ENCODE measurements at regions not wholly inside any gene's neighbourhood (a gene's known extent, or its start where the extent isn't known, plus 50 kb on each side); places are given as distances from the start of the nearest gene placed in this dataset.
"Not testable (repeated sequence)": the region's sequence is repeated elsewhere in the genome, so short reads cannot be mapped to it uniquely, and the experiment has no call there.

- FAIRE-seq, result no peak
Observed at GRCh38 chr12:59079002-59079401, 158.7 kb upstream of the LRIG3 start.

- FAIRE-seq, result no peak
Observed at GRCh38 chr12:59077575-59078426, 157.5 kb upstream of the LRIG3 start.

GRCh38 chr12:59077153-59077552 lies 156.8 kb upstream of the LRIG3 start:
- FAIRE-seq, result peak; percentile 53

- no peak for FAIRE-seq
Observed at GRCh38 chr12:59076622-59077021, 156.3 kb upstream of the LRIG3 start.

GRCh38 chr12:59075968-59076490 lies 155.7 kb upstream of the LRIG3 start:
- no peak for FAIRE-seq

GRCh38 chr12:59075141-59075540 lies 154.8 kb upstream of the LRIG3 start:
- FAIRE-seq, result no peak

- FAIRE-seq, result no peak
Observed at GRCh38 chr12:59070322-59070933, 150.1 kb upstream of the LRIG3 start.

GRCh38 chr12:59069516-59069915 lies 149.2 kb upstream of the LRIG3 start:
- no peak for FAIRE-seq

GRCh38 chr12:59068436-59068835 lies 148.1 kb upstream of the LRIG3 start:
- no peak for FAIRE-seq

- FAIRE-seq, result no peak
Observed at GRCh38 chr12:59067083-59067482, 146.8 kb upstream of the LRIG3 start.

GRCh38 chr12:59066445-59066844 lies 146.1 kb upstream of the LRIG3 start:
- FAIRE-seq, result no peak

- FAIRE-seq, result no peak
Observed at GRCh38 chr12:59059088-59059935, 139.0 kb upstream of the LRIG3 start.

- FAIRE-seq, result no peak
Observed at GRCh38 chr12:59056966-59057365, 136.7 kb upstream of the LRIG3 start.

- no peak for FAIRE-seq
Observed at GRCh38 chr12:59055204-59055860, 135.0 kb upstream of the LRIG3 start.

GRCh38 chr12:59053266-59053899 lies 133.1 kb upstream of the LRIG3 start:
- not testable (repeated sequence) for FAIRE-seq

- no peak for FAIRE-seq
Observed at GRCh38 chr12:59046763-59047534, 126.6 kb upstream of the LRIG3 start.

- FAIRE-seq, result no peak
Observed at GRCh38 chr12:59044791-59045190, 124.5 kb upstream of the LRIG3 start.

GRCh38 chr12:59041241-59042121 lies 121.2 kb upstream of the LRIG3 start:
- no peak for FAIRE-seq

- FAIRE-seq, result no peak
Observed at GRCh38 chr12:59040656-59041055, 120.4 kb upstream of the LRIG3 start.

GRCh38 chr12:59040043-59040442 lies 119.7 kb upstream of the LRIG3 start:
- no peak for FAIRE-seq
